ENCODE measurements at regions not wholly inside any gene's neighbourhood (a gene's known extent, or its start where the extent isn't known, plus 50 kb on each side); places are given as distances from the start of the nearest gene placed in this dataset.

DNA sequence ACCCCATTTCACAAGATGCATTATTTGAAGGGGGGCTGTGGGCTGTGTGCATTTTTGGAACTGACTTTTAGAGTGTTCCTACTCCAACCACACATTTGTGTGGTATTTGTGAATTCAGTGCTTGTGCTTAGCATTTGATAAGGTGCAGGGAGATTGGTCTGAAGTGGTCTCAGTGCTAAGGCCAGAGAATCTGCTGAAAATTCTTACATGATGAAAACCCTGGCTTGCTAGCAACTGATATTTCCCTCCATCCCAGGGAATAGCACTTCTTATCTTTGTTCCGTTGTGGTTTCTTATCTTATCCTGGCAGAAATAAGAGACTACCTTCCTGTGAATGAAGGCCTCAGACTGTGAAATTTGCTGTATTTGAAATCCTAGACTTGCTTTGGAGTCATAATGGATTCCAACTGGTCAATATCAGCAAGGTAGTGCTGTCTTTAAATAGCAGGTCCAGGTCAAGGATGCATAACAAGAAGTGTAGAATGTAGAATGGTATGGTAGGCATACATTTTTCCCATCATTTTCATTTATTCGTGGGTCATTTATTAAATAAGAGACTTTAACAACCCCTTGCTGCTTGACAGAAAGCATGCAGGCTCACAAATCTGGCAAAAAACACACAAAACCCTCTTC, 986.9 kb downstream of the REEP3 start:
- Histone ChIP-seq H3K36me3 (ENCODE audit: insufficient read depth, low read length) (no peaks in the 10 kb centered on the region), H3K9me2 (ENCODE audit: low read depth, low read length) (no peaks in the 10 kb centered on the region), H3K4me1 (ENCODE audit: insufficient read depth, low read length, severe bottlenecking) (no peaks in the 10 kb centered on the region), H3K27ac (ENCODE audit: low read depth, low read length, poor library complexity, severe bottlenecking) (no peak overlapping the region), H3K4me2 (ENCODE audit: low read length) (no peak overlapping the region), H3K9me3 (ENCODE audit: low read length) (no peaks in the 10 kb centered on the region), H3F3A (ENCODE audit: insufficient read depth, low read length) (no peaks in the 10 kb centered on the region), H2AFZ (ENCODE audit: low read length) (no peak overlapping the region), H3K79me2 (ENCODE audit: insufficient read depth, low read length) (no peaks in the 10 kb centered on the region), H3K9ac (ENCODE audit: low read length) (no peak overlapping the region), H3K4me3 (ENCODE audit: low read depth, low read length, poor library complexity, severe bottlenecking) (no peak overlapping the region), H4K20me1 (ENCODE audit: insufficient read depth, low read length) (no peaks in the 10 kb centered on the region), H3K27me3 (ENCODE audit: insufficient read depth, low read length) (no peaks in the 10 kb centered on the region)
- TF ChIP-seq CTCF (IDR thresholded peaks at IDR 0.05; ENCODE audit: low read length) (no peak), EZH2 (IDR thresholded peaks at IDR 0.05; ENCODE audit: borderline replicate concordance, low read length) (no peak)

- no peaks in the 10 kb centered on the region for H3K9me2 ChIP-seq (ENCODE audit: low read depth, low read length)
- H3K36me3 ChIP-seq (ENCODE audit: insufficient read depth, low read length): no peaks in the 10 kb centered on the region
- H3K4me2 ChIP-seq (ENCODE audit: low read length): no peak overlapping the region
- H3K4me3 ChIP-seq (ENCODE audit: low read depth, low read length, poor library complexity, severe bottlenecking): no peak overlapping the region
- H3K79me2 ChIP-seq (ENCODE audit: insufficient read depth, low read length): no peaks in the 10 kb centered on the region
- TF ChIP-seq CTCF (IDR thresholded peaks at IDR 0.05; ENCODE audit: low read length) (no peak), EZH2 (IDR thresholded peaks at IDR 0.05; ENCODE audit: borderline replicate concordance, low read length) (no peak)
- no peaks in the 10 kb centered on the region for H3F3A ChIP-seq (ENCODE audit: insufficient read depth, low read length)
- H3K27ac ChIP-seq (ENCODE audit: low read depth, low read length, poor library complexity, severe bottlenecking): no peak overlapping the region
- no peaks in the 10 kb centered on the region for H3K9me3 ChIP-seq (ENCODE audit: low read length)
- H3K9ac ChIP-seq (ENCODE audit: low read length): no peak overlapping the region
- no peaks in the 10 kb centered on the region for H4K20me1 ChIP-seq (ENCODE audit: insufficient read depth, low read length)
- H3K27me3 ChIP-seq (ENCODE audit: insufficient read depth, low read length): no peaks in the 10 kb centered on the region
- no peaks in the 10 kb centered on the region for H3K4me1 ChIP-seq (ENCODE audit: insufficient read depth, low read length, severe bottlenecking)
- H2AFZ ChIP-seq (ENCODE audit: low read length): no peak overlapping the region
These were observed 994.9 kb downstream of the REEP3 start for GRCh38 chr10:64515970-64516699.

DNA sequence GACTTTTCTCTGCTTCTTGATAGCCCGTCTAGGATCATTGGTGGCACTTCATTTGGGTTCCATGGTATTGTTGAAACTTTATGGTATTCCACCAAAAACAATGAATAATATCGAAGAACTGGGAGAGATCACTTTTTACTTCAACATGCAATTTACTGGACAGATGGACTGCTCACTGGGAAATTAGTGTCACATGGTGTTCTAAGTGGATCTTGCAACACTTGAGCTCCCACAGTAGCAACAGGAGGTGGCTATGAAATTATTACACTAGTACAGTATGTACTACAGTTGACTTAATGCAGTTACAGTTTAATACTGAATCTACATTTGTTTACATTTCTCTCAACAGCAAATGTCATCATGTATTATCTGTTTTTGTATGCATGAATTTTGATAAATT, 997.3 kb downstream of the REEP3 start:
- Histone ChIP-seq H3F3A (ENCODE audit: insufficient read depth, low read length) (no peaks in the 10 kb centered on the region), H3K9me3 (ENCODE audit: low read length) (no peaks in the 10 kb centered on the region), H3K27me3 (ENCODE audit: insufficient read depth, low read length) (no peaks in the 10 kb centered on the region), H3K9ac (ENCODE audit: low read length) (no peak overlapping the region), H2AFZ (ENCODE audit: low read length) (no peak overlapping the region), H3K4me1 (ENCODE audit: insufficient read depth, low read length, severe bottlenecking) (no peaks in the 10 kb centered on the region), H3K4me3 (ENCODE audit: low read depth, low read length, poor library complexity, severe bottlenecking) (no peak overlapping the region), H3K36me3 (ENCODE audit: insufficient read depth, low read length) (no peaks in the 10 kb centered on the region), H3K27ac (ENCODE audit: low read depth, low read length, poor library complexity, severe bottlenecking) (no peak overlapping the region), H4K20me1 (ENCODE audit: insufficient read depth, low read length) (no peaks in the 10 kb centered on the region), H3K9me2 (ENCODE audit: low read depth, low read length) (no peaks in the 10 kb centered on the region), H3K4me2 (ENCODE audit: low read length) (no peak overlapping the region), H3K79me2 (ENCODE audit: insufficient read depth, low read length) (no peaks in the 10 kb centered on the region)
- no peak for TF ChIP-seq EZH2 (IDR thresholded peaks at IDR 0.05; ENCODE audit: borderline replicate concordance, low read length)
- no peak for TF ChIP-seq CTCF (IDR thresholded peaks at IDR 0.05; ENCODE audit: low read length)
